NCI-H1694 treated with DMSO at 0.1 percent for 48 hours (cell line): ENCODE measurements at regions not wholly inside any gene's neighbourhood (a gene's known extent, or its start where the extent isn't known, plus 50 kb on each side); places are given as distances from the start of the nearest gene placed in this dataset.
"Not testable (repeated sequence)": the region's sequence is repeated elsewhere in the genome, so short reads cannot be mapped to it uniquely, and the experiment has no call there.

ENCODE experiments used
- DNase-seq: peaks from one replicate; lab custom pipeline; 2025; lab: John Stamatoyannopoulos, UW

DNA sequence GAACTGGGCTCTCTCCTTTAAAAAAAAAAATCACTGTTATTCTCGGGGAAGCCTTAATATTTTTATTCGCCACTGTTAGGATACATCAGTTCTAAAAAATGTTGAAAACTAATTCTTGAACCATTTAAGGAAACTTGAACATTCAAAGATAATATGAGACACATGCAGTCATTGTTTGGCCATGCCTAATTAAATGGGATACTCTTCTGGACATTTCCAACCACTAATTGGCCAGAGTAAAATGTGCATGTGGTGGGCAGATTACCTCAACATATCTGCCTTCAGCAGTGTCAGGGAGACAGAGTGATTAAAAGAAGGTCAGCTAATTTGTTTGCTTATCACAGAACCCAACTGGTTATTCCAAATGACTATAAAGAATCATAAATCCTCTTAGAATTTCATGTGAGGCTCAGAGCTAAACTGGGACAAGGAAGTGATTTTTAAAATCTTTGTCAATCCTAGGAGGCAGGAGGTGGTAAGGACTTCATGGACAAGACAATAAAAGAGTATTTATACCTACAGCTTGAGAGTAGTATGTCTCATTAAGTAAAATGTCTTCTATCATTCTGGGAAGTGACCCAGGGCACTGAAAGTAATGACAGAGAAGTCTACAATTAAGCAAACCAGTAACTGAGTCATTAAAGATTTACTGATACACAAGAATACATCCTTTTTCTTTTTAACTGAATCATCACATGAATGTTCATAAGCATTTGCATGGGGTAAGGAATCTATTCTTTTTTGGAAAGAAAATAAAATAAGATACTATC lies 242.9 kb upstream of the TRPM3 start:
- DNase-seq = no peak

DNA sequence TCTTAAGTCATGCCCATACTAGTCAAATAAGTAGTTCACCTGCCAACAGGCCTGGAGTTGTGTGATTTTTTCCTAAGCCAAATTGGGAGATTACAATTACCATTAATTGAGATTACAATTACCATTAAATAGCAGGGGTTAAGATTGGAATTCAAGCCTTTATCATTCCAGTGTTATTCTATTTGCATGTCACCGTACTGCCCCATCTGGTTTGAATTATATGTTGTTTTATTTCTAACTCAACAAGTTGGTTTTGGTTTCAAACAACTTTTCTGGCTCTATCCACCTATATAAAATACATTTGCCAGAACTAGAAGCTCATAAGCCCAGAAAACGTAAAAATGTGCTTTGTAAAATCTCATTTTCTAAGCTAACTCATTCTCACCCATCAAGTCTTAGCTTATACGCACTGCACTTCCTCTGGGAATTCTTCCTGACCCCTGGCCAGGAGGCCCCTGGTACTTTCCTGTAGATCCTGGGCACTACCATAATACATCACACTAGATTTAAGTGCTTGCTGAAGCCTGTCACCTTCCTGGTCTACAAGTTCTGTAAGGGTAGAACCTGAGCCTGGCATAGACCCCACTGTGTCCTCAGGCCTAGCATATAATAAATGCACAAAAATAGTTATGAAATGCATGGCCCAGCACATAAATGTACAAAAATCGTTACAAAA lies 242.0 kb upstream of the TRPM3 start:
- DNase-seq = no peak

DNA sequence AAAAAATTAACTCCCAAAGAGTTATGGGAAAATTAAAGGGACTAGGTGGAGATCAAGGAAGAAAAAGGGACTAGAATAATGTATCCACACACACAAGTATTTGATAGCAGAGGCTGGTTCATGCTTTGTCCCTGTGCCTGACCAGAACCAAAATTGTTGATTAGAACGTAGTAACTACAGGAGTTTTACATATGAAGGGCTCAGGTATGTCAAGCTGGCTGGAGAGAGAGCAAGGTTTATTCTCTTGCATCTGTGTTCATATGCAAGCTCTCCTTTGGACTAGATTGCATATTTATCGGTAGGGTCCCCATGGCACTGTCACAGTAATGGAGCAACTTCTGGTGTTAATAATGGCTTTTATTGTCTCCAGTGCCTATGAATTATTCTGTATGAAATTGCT lies 239.9 kb upstream of the TRPM3 start:
- DNase-seq = no peak

- no peak for DNase-seq
These were observed 235.9 kb upstream of the TRPM3 start for GRCh38 chr9:71357346-71357745.

GRCh38 chr9:71355884-71356283 lies 234.5 kb upstream of the TRPM3 start:
- DNase-seq = no peak

DNA sequence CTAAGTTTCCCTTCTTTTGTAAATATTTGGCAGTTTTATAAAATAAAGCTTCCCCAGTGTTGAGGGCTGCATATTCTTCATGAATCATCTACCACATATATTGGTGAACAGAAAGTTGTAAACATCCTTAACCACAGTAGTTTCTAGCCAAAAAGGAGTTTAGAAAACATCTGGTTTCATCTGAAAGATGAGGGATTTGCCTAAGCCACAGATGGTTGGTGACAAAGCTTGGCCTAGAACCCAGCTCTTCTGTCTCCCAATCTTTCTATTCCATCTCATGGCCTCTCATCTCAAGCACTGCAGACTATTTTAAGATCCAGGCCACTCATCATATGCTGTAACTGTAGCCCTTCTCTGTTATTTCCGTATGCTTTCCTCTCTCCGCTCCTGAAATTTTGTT lies 232.3 kb upstream of the TRPM3 start:
- DNase-seq = no peak

GRCh38 chr9:71352837-71353236 lies 231.4 kb upstream of the TRPM3 start:
- no peak for DNase-seq

GRCh38 chr9:71349218-71349617 lies 227.8 kb upstream of the TRPM3 start:
- DNase-seq = no peak

DNA sequence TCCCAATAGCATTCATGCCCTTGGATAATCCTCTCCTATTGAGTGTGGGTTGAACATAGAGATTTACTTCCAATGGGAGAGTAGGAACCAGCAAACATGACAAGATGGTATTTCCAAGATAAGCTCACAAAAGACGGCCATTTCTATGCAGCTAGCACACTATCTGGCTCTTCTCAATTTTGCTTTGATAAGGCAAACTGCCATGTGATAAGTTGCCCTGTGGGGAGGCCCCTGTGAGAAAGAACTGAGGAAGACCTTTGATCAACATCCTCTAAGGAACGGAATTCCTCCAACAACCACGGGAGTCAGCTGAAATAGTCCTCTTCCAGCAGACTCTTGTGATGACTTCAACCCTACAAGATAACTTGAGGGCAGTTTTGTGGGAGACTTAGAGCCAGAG lies 211.9 kb upstream of the TRPM3 start:
- DNase-seq = no peak

- DNase-seq = no peak
These were observed 210.2 kb upstream of the TRPM3 start for GRCh38 chr9:71331603-71332002.

GRCh38 chr9:71329873-71330272 lies 208.5 kb upstream of the TRPM3 start:
- no peak for DNase-seq

DNA sequence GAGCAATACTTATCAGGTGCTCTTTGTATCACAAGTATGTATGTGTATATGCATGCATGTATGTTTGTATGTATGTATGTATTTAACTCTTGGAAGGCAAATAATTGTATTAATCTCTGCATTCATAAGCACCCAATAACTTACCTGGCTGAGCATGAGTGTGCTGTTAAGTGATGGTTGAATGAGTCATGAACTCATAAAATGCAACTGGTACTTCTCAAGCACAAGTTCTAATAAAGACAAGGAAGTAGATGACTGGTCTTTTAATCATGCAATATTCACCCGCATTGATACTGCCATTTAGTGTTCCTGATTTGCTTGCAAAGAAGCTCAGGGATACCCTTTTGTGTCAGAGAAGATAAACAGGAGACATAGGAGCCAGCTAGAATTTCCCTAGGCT lies 204.9 kb upstream of the TRPM3 start:
- no peak for DNase-seq

GRCh38 chr9:71323357-71323756 lies 201.9 kb upstream of the TRPM3 start:
- DNase-seq = no peak

DNA sequence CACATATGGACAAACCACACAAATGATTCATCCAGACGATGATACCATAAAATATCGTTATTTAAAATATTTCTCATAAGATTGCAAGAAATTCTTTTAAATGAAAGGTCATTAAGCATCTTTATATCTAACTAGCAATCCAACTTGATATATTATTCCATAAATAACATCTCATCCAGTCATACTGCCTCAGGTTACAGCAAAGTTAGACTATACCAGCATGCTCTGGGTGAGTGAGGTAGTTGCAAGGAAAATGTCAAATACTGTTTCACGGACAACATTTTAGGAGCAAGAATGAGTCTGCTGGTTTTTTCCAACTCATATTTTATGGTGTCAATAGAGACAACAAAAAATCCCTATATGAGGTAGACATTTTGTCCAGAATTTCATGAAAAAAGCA lies 200.9 kb upstream of the TRPM3 start:
- no peak for DNase-seq

DNA sequence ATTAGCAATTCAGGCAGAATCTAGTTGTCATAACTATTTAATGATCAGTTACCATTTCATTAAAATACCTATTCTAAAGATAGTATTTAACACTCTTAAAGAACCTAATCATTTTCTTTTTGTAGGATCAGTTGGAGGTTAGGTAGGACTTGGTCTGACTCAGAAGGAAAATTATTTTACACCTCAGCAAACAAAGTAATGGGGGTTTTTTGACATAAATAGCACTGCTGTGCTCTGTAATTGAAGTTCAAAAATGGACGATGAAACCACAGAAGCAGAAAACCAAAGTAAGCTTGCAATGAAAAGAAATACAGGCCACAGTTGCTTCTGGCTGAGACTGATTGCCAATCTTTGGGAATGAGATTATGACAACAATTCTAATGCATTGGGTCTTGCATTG lies 187.0 kb upstream of the TRPM3 start:
- no peak for DNase-seq

GRCh38 chr9:71306134-71306533 lies 184.7 kb upstream of the TRPM3 start:
- no peak for DNase-seq

DNA sequence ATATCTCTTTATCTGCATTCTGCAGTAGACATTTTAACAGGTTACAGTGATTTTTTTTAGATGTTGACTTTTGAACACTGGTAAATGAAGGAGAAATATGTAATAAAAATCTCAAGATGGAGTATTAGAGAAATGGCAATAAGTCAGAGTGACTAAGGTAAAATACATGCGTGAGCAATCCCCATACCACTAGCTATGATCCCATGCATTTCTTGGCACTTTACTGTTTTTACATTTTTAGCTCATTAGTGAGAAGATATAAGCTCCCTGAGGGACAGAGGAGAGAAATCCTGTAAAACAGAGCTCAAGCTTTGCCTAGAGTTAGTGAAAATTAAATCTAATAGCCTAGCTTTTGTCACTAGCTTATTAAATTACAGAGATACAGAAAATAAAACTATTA lies 181.9 kb upstream of the TRPM3 start:
- DNase-seq = no peak

- no peak for DNase-seq
These were observed 181.4 kb upstream of the TRPM3 start for GRCh38 chr9:71302776-71303175.

DNA sequence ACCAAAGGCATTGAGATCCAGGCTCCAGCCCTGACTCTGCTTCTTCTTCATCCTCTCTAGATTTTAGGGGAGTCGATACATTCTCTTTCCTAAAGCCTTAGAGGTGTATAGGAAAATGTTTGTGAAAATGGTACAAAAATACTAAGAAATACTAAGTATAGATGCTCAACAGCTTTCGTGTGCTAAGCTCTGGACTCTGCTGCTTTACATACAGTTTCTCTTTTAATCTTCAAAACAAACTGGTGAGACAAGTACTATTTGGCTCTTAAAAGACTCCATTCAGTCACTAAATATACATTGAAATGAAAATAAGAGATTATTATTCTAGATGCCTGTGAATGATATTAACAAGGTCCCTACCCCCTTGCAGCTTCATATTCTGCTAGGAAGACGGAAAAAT lies 174.5 kb upstream of the TRPM3 start:
- no peak for DNase-seq

DNA sequence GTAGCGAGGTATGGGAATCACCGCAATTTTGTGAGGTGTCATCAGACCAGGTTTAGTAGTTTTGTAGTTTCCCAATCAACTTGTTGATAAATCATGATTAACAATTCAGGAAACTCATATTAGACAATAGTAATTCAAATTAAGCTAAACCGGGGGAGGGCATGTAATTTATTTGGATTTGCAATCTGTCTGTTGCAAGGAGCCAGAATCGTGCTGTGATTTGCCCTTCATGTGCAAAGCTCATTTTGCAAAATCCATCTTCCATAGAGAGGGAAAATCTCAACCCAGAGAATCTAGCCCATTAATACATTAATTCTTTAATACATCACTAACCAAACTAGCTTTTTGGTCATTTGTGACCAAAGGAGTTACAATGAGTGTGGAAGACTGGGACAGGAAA lies 164.7 kb upstream of the TRPM3 start:
- no peak for DNase-seq

GRCh38 chr9:71285191-71285656 lies 163.8 kb upstream of the TRPM3 start:
- DNase-seq = peak; percentile 23

- DNase-seq = not testable (repeated sequence)
These were observed 160.7 kb upstream of the TRPM3 start for GRCh38 chr9:71282116-71282515.

- no peak for DNase-seq
These were observed 157.8 kb upstream of the TRPM3 start for GRCh38 chr9:71279151-71279739.
